NCI-H2171 (cell line): ENCODE measurements at regions not wholly inside any gene's neighbourhood (a gene's known extent, or its start where the extent isn't known, plus 50 kb on each side); places are given as distances from the start of the nearest gene placed in this dataset.

ENCODE experiments used
- DNase-seq: peaks from one replicate; lab custom pipeline; 2025; lab: John Stamatoyannopoulos, UW

DNA sequence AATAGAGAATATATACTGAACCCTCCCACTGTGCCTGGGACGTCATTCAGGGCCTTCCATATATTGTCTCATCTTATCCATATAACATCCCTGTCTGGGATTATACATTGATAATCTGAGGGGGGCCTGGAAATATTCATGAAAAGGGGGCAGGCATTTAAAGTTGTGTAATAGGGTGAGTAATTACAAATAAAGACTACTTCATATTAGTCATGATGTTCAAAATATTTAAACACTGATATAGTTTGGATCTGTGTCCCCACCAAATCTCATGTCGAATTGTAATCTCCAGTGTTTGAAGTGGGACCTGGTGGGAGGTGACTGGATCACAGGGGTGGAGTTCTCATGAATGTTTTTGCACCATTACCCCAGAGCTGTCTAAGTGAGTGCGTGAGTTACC lies 97.8 kb downstream of the AQP9 start:
- DNase-seq = no peak

DNA sequence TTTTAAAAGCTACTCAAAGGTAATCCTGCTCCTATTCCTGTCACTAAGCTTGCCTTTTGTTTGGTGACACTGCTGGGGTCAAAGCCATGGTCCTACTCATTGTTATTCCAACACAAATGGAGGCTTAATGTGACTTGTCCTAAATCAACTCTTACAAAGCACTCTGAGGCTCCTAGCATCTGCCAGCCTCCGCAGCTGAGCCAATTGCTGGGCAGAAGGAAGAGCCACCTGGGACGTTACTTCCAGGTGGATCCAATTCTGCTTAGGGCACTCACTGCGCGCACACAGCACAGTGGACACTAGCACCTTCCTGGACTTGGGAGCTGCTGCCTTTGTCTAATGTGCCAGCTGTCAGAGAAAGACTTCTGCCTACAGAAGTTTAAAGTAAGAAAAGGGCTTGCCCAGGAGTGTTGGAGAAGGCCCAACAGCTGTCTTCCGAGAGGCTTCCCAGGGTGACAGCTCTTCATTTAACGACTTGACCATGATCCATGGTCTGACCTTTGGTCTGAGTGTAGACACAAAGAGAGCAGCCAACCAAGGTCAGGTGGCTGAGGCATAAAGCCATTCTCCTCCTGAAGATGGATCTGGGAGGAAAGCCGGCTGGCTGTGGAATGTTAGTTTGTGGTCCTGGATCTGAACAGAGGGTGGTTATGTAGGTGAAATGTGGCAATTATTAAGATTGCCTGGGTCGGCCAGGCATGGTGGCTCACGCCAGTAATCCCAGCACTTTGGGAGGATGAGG lies 102.2 kb downstream of the AQP9 start:
- no peak for DNase-seq

DNA sequence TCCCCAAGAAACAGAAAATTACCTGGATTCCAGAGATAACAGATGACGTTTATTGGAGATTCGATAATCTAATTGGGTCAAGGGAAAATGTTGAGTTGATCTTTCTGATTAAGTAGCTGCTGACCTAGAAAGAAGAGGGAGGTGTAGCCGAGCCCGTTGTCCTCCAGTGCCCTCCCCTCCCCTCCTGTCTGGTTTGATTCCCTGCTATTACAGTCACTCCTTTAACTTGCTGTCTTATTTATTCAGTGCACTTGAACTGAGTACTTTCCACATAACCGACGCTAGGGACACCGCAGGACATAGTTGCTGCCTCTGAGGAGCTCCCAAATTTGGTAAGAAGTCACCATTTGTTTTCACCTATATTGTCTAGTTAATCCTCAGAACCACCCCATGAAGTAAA lies 103.7 kb downstream of the AQP9 start:
- no peak for DNase-seq

DNA sequence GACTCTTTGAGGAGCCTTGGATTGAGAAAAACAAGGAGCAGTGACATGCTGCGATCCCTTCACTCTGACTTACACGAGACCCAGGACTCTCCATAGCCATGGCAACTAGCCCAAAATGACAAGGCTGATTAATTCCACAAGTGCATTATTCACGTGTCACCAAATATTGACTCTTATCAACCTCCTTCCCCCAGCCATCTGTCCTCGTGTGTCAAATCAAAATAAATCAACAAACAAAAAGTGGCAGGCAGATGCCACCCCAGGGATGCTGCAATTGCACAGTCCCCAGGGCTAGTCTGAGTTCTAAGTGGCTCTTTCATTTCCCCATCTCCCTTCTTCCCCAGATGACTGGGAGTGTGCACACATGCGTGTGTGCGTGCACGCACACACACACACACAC lies 104.9 kb downstream of the AQP9 start:
- DNase-seq = peak; percentile 97

GRCh38 chr15:58244536-58244935 lies 106.4 kb downstream of the AQP9 start:
- DNase-seq = no peak

- no peak for DNase-seq
Observed at GRCh38 chr15:58246041-58246440, 107.9 kb downstream of the AQP9 start.

- no peak for DNase-seq
Observed at GRCh38 chr15:58247855-58248842, 110.0 kb downstream of the AQP9 start.

DNA sequence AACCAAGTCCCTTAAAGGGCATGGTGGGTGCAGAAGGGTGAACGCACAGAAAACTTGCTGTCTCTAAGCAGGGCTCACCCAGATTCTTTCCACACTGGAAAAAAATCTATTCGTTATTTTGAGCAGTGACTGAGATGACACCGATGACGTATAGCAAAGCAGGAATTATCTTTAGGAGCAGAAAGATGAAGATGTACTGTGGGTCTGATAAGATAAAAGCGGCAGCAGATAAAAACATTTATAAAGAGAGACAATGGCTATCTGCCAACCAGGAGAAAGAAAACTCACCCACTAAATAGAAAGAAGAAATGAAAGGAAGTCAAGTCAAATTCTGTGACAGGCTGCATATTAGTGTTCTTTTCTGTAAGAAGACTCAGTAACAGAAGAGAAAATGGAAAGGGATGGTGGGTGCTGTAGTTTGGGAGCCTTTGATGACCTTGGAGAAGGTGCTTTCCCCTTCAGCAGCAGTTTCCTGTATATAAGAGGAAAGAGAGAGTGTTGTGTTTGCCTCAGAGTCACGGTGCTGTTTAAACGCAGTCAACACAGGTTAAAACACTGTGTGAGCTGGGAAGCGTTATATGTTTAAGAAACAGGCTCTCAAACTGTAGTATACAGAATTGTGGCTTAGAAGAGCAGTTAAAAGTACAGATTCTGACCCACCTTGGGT lies 111.6 kb downstream of the AQP9 start:
- no peak for DNase-seq

DNA sequence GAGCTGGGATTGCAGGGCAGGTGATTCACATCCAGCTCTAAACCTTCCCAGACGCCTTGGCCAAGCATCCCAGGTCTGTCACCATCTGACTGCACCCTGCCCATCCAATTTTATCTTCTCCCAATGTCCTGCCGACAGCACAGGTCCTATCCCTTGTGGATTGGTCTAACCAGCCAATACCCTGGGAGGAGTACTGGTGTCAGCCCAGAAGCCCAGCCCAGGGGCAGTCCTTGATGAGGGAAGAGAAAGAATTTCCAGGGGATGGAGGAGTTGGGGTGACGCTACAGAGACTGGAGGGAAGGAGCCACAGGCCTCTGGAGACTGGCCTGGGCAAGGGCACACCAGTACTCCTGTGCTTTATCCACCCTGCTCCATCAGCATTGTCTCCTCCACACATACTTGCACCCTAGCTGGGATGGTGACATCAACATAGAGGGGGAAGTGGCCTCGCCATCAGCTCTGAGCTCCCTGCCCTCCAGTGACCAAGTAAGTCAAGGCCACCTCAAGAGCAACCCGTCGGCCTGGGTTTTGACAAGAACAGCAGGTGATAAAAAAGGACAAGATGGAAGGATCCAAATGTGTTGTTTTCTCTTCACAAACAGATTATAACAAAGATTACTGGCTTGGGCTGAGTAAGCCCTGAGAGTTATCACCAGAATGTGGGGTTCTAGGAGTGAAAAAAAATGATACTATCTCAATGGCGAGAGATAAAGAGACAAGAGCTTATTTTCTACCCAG lies 114.6 kb downstream of the AQP9 start:
- no peak for DNase-seq

DNA sequence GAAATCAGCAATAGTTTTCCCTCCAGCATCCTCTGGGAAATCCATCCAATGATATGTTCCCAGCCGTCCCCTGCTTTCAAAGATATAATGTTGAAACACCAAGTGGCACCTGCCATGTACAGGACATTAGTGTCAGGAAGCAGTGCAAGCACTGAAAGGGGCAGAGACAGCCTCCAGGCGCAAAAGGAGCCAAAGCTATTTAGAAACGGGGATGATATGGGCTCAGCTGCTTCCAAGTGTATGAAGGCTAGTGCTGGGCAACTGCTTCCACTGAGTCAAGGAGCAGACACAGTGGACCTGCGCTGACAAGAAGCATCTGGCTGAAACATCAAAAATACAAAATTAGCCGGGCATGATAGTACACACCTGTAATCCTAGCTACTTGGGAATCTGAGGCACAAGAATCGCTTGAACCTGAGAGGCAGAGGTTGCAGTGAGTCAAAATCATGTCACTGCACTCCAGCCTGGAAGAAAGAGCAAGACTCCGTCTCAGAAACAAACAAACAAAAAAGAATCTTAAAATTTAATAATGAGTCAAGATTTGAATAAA lies 119.7 kb downstream of the AQP9 start:
- no peak for DNase-seq

DNA sequence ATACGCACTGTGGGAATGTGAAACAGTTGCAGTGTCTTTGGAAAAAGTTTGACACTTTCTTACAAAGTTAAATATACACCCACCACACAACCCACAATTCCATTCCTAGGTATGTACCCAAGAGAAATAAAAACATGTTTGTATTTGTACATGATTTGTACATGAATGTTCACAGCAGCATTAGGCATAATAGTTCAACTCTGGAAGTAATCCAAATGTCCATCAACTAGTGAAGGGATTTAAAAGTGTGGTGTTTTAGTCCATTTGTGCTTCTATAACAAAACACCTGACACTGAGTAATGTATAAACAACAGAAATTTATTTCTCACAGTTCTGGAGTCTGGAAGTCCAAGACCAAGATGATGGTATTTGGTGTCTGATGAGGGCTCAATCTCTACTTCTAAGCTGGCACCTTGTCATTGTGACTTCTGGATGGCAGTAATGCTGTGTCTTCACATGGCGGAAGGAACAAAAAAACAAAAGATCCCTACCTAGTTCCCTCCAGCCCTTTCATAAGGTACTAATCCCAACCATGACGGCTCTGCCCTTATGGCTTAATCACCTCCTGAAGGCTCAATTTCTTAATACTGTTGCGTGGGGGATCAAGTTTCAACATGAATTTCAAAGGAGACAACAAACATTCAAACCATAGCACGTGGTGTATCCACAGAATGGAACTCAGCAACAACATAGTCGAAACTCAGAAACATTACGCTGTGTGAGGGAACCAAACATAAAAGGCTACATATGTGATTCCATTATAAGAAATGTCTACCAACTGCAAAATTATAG lies 120.5 kb downstream of the AQP9 start:
- DNase-seq = no peak

- no peak for DNase-seq
Observed at GRCh38 chr15:58260205-58260724, 122.1 kb downstream of the AQP9 start.

DNA sequence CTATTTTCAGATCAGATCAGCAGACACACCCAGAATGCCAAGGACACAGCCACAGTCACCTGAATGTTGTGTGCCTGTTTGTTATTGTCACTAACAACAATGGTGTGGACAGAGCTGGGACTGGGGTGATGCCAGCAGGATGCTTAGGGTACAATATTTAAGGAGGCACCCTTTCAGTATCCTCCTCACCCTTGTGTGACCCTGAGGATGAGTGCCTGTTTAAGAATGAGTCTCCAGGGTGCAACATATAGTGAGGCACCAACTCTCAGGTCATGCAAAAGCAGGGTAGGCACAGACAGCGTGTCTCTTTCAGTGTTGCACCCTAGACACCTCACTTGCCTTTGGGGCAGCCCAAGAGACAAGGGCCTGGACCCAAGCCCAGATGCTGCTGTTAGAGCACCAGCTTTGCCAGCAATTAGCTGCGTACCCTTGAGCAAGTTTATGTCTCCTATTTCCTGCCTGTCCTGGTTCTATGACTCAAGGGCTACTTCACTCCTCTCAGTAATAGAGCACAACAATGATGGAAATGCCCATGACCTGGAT lies 122.6 kb downstream of the AQP9 start:
- no peak for DNase-seq

GRCh38 chr15:58261368-58261767 lies 123.2 kb downstream of the AQP9 start:
- no peak for DNase-seq

DNA sequence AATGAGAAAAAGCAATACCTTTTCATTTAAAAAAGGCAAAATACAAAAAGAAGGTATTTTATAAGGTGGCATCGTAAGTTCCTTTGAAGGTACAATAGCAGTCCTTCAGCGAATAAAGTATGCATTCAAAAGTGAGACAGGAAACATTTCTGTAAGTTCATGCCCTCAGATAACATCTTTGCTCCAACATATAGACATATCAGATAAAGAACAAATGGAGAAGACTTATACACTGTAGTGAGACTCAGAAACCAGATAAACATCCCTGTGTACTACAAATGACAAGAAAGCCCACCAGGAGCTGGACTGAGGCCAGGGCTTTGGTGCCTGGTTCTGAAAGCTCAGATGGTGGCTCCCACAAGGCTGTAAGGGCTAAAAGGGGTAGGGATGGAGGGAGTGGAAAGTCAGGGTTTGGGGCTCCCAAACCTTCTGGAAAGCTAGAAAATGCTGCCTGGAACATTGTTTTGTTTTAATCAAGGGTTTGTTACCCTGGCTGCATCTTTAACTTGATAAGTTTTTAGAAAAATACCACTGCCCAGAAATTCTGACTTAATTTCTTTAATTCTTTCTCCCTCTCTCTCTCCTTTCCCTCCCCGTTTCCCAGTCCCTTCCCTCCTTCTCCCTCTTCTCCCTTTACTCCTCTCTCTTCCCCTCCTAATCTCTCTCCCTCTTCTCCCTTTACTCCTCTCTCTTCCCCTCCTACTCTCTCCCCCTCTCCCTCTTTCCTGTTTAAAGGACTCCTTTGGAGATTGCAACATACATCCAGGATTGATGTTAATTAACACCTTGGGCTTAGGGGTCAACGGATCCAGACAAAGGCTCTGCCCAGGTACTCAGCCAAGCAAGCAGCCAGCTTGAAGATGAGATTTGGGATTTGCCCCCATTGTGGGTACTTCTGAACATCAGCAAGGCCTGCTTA lies 126.1 kb downstream of the AQP9 start:
- DNase-seq = no peak

DNA sequence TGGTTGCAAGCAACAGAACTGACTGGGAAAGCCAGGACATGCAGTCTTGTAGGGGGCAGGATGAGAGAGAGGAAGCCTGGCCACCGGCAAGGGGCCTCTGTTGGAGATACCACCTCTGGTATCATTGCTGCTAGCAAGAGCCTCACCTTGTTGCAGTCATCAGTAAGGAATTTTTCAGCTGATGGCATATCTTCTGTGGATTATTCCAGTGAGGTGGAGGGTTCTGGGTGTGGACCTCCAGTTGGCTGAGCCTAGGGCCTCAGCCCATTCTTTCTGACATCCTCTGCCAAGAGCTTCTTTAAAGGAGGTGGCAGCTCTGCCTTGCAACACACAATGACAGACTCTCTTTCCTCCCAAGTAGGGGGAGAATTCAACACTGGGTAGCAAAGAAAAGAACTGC lies 128.9 kb downstream of the AQP9 start:
- no peak for DNase-seq

DNA sequence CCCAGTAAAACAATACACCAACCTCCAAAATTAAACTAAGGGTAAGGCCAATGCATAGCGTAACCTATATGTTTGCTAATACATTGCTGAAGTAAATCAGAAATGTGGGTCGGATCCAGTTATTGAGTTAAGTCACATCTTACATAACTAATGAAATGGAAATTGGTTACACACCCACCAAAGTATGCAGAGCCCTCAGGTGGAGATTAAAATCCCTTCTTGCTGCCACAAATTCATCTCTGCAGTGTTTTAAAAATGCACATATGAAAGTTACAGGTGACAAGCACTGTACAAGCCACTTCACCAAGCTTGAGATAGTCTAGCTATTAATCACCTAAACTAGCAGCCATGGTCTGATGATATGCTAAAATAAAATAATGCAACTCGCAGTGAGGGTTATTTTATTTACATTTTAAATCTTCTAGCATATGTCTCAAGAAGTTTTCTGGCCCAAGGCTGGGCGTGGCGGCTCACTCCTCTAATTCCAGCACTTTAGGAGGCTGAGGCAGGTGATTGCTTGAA lies 130.6 kb downstream of the AQP9 start:
- no peak for DNase-seq

DNA sequence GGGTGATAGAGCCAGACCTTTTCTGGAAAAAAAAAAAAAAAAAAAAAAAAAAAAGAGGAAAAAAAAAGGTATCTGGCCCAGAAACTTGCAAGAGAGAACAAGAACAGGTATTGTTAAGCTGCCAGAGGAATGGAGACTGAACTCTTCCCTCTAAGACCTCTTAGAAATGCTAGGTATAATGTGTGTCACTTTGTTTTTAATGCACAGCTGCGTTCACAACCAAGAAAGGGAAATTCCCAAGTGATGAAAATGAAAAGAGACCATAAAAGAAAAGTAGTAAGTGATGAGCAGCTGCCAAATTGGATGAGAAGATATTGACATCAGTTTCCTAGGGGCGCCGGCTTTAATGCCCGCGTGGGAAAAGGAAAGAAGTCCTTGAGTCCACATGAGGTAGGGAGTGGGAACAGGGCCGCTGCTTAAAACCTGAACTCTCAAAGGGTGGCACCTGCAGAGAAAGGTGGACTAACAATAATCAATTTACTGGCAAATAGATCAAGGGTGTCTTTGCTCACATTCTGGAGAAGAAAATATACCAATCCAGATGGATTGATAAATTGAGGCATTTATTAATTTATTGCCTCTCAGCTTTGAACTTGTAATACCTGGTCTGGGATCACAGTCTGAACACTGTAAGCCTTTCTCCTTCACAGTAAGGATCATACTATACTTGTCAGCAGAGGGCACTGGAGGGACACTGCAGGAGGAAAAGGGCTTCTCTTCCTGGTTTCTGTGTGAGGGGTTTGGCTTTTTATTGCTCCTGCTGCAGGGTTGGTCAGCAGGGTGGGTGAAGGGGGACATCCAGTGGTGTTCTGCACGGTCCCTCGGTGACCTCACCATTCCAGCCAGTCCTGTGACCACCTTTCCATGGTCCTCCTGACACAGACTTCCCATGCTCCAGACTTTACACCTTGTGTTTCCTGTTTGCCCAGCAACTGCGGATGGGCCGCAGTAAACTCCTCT lies 131.6 kb downstream of the AQP9 start:
- DNase-seq = peak; percentile 11
